GM19025 (cell line): ENCODE measurements at regions not wholly inside any gene's neighbourhood (a gene's known extent, or its start where the extent isn't known, plus 50 kb on each side); places are given as distances from the start of the nearest gene placed in this dataset.
"Not testable (repeated sequence)": the region's sequence is repeated elsewhere in the genome, so short reads cannot be mapped to it uniquely, and the experiment has no call there.

Experiments
- ATAC-seq: cut with Tn5 transposase; IDR thresholded peaks from one replicate; pipeline ENCODE4 v1.9.1; 2021; ENCODE audit warnings: mild to moderate bottlenecking, low read depth, moderate library complexity; ENCODE audit not compliant: unreplicated experiment

GRCh38 chr17:31631766-31632165 is 227.3 kb downstream of the COPRS start:
- no peak for ATAC-seq

DNA sequence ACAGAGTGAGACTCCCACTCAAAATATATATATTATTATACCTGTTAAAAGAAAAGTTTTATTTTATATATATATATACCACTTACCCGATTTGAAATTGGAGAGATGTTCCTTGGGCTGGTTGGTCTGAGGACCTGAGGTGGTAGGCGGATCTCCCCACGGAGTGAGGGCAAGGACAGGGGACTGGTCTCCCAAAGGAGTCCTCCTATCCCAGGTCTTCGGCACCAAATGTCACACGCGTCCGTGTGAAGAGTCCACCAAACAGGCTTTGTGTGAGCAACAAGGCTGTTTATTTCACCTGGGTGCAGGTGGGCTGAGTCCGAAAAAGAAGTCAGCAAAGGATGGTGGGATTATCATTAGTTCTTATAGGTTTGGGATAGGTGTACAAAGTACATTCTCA is 228.2 kb downstream of the COPRS start:
- ATAC-seq, result not testable (repeated sequence)

DNA sequence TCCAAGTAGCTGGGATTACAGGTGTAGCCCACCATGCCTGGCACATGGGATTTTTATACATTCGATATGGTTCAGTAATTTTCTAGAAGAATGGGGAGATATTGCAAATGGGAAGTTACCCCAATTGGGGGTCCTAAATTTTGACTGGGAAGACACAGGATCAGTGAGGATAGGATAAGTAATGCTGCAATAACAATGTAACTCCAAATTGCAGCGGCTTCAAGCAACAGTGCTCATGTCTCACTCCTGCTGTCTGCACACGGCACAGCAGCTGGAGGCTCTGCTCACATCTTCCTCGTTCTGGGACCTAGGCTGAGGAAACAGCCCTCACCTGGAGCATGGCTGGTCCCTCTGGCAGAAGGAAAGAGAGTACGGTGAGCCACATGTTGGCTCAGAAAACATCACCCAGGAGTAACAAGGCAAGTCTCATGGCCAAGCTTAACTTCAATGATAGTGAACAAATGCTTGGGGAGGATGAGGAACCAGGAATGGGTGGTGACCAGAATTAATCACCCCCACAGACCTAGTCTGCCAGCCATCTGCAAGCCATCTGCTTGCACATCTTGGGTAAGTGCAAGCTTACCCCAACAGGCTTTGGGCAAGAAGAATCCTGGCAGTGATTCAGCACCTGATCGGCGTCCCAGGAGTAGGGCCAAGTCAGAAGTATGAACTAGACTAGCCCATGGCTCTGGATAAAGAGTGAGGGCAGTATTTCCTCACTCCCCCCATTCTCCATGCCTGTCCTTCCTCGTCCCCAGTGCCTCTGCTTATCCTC is 229.2 kb downstream of the COPRS start:
- no peak for ATAC-seq

DNA sequence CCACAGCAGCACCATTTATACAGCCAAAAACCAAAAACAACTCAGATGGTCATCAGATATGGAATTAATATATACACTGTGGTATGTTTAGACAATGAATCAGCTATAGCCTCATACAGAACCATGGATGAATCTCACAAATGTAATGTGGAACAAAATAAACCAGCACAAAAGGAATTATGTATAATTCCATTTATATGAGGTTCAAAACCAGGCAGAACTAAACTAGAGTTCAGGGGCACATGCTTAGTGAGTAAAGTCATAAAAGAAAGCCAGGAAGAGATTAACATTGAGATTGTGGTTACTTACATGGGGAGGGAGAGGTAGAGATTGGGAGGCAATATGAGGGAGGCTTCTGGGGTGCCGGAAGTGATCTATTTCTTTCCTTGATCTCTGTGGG is 231.1 kb downstream of the COPRS start:
- no peak for ATAC-seq

DNA sequence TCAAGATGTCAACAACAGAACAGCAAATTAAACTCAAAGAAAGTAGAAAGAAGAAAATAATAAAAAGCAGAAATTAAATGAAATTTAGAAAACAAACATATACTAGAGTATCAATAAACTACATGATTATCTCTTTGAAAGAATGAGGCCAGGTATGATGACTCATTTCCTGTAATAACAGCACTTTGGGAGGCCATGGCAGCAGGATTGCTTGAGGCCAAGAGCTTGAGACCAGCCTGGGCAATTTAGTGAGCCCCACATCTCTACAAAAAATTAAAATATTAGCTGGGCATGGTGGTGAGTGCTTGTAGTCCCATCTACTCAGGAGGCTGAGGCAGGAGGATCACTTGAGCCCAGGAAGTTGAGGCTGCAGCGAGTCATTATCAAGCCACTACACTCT is 232.5 kb downstream of the RAB11FIP4 start:
- ATAC-seq, result no peak

- no peak for ATAC-seq
These were observed 231.0 kb downstream of the RAB11FIP4 start for GRCh38 chr17:31622500-31622899.

DNA sequence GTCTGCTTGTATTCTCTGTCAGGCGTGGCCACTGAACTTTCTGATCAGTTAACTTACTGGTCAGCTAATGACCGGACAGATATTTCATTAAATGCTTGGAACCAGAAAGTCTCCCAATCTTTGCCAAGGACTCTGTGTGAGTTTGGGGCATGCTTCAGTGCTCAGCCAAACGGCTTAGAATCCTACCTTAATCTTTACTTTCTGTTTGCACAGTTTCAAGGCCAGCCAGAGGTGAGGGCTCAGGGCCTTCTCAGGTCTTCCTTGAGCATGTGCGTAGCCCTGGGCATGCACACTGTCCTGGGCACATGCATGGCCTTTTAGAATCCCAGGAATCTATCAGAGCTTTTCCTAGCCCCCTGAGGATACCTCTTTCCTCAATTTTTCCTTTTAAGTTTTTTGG is 230.1 kb downstream of the RAB11FIP4 start:
- ATAC-seq, result no peak

- ATAC-seq, result not testable (repeated sequence)
These were observed 219.6 kb downstream of the RAB11FIP4 start for GRCh38 chr17:31611053-31611452.

DNA sequence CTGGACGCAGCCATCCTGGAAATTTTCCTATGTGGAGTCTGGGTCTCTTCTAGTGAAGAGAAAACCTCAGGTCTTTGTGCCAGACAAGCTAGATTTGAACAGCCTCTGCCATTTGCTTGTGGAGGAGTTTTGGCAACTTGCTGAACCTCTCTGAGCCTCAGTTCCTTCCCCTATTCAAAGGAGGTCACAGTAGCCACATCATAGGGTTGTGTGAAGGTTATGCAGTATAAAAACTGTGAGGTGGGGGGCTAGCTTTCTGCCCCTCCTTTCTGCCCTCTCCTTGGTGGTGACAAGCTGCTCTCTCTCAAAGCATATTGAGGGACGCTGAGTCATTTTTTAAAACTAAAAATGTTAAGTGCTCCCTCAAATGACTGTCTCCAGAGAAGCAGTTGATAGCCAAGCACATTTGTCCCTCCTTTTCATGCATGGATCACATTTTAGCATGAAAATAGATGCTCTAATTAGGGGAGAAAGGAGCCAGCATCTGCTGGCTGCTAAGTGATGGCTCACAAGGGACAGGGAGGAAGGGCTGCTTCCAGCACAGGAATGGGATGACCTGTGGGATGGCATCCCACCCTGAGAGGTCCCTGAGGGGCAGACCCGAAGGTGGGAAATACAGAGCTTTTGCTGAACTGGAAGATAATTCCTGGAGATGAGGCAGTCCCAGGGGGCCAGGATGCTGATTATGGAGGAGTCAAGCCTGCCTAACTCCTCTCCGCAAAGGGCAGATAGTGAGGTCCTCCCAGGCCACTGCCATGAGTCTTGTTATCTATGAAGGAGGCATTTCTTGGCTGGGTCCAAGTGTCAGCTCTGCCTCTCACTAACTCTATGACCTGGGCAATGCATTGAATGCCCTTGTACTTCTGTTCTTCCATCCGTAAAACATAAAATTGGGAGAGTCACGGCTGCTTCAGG is 218.8 kb downstream of the RAB11FIP4 start:
- no peak for ATAC-seq

DNA sequence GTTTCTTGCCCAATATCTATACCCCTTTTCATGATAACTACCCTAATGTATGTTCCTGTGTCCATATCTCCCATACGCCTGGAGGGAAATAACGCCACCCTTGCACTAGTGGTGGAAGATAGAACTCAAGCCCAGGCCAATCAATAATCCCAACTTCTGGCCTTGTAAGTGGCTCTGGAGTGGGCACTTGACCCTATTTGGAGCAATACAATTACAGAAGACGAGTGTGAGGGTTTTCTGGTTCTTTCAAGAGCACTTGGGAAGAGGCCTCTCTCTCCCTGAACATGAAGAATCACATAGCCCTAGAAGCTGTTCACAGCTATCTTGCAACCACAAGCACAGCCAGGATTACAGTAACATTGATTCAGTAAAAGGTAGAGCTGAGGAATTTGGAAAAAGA is 217.9 kb downstream of the RAB11FIP4 start:
- no peak for ATAC-seq

DNA sequence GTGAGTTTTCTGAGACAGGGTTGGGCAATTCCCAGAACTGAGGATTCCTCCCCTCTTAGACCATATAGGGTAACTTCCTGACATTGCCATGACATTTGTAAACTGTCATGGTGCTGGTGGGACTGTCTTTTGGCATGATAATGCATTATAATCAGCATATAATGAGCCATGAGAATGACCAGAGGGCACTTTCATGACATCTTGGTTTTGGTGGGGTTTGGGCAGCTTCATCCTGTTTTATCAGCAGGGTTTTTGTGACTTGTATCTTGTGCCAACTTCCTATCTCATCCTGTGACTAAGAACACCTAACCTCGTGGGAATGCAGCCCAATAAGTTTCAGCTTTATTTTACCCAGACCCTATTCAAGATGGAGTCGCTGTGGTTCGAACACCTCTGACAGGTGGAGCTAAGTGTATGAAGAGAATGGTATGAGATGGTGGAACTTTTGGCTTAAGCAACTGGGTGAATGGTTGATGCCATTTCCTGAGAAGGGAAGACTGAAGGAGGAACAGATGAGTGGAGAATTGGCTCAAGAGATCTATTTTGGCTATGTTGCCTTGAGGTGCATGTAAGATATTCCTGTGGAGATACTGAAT is 217.3 kb downstream of the RAB11FIP4 start:
- ATAC-seq, result no peak

- ATAC-seq, result no peak
These were observed 214.3 kb downstream of the RAB11FIP4 start for GRCh38 chr17:31605761-31606160.

GRCh38 chr17:31604936-31605335 is 213.5 kb downstream of the RAB11FIP4 start:
- no peak for ATAC-seq

DNA sequence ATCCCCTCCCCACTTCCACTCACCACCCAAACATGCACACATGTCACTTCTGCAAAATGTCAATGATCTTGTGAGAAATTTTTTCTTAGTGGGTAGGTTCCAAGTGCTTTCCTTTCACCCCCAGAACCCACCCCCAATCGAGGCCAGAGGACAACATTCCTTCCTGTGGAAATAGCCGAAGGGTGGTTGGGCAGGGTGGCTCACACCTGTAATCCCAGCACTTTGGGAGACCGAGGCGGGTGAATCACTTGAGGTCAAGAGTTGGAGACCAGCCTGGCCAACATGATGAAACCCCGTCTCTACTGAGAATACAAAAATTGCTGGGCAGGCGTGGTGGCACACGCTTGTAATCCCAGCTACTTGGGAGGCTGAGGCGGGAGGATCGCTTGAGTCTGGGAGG is 208.7 kb downstream of the RAB11FIP4 start:
- not testable (repeated sequence) for ATAC-seq

GRCh38 chr17:31598921-31599571 is 207.6 kb downstream of the RAB11FIP4 start:
- no peak for ATAC-seq

GRCh38 chr17:31598399-31598782 is 206.9 kb downstream of the RAB11FIP4 start:
- no peak for ATAC-seq

GRCh38 chr17:31597646-31598398 is 206.3 kb downstream of the RAB11FIP4 start:
- no peak for ATAC-seq

GRCh38 chr17:31596382-31597323 is 205.2 kb downstream of the RAB11FIP4 start:
- ATAC-seq, result peak; percentile 90
